Thoracic aorta (tissue), 2 donors: ENCODE measurements at regions not wholly inside any gene's neighbourhood (a gene's known extent, or its start where the extent isn't known, plus 50 kb on each side); places are given as distances from the start of the nearest gene placed in this dataset.

Experiments used
- ATAC-seq: fragments of 150-250 bp; one replicate; pipeline ENCODE4 v1.8.0; 2017; ENCODE audit warnings: low read depth; ENCODE audit not compliant: insufficient number of reproducible peaks, low FRiP score
- DNase-seq: peaks from one replicate; pipeline ENCODE4 v3.0.0-alpha.2; 2020; ENCODE audit warnings: low spot score
- H3K27ac ChIP-seq, 2 donors: fragments of 200-600 bp; sonication (generic); 1 replicate in 1 of 2; 2 replicates in 1 of 2; pipeline ENCODE4 v1.5.1; 2016; ENCODE audit warnings: mild to moderate bottlenecking in 2 of 2, moderate library complexity in 2 of 2
- H3K27me3 ChIP-seq: fragments of 200-600 bp; sonication (generic); replicated peaks from 2 replicates; pipeline ENCODE4 v1.6.0; 2016; ENCODE audit warnings: mild to moderate bottlenecking; ENCODE audit not compliant: insufficient read depth
- H3K36me3 ChIP-seq: fragments of 200-600 bp; sonication (generic); one replicate; pipeline ENCODE4 v1.5.1; 2016
- H3K4me1 ChIP-seq, 2 donors: fragments of 200-600 bp; sonication (generic); 1 replicate in 1 of 2; 2 replicates in 1 of 2; pipeline versions ENCODE4 v1.5.1 to v1.6.0; 2016; ENCODE audit warnings: low read depth in 2 of 2, mild to moderate bottlenecking in 1 of 2; ENCODE audit not compliant: control insufficient read depth in 1 of 2
- H3K4me3 ChIP-seq: fragments of 200-600 bp; sonication (generic); 2 replicates; pipeline ENCODE4 v1.5.1; 2016; ENCODE audit warnings: mild to moderate bottlenecking
- H3K9me3 ChIP-seq: fragments of 200-600 bp; sonication (generic); 2 replicates; pipeline ENCODE4 v1.5.1; 2016
- CTCF ChIP-seq: fragments of 200-600 bp; sonication (generic); IDR thresholded peaks from one replicate; pipeline ENCODE4 v1.5.1; 2019; ENCODE audit warnings: antibody characterized with exemption

DNA sequence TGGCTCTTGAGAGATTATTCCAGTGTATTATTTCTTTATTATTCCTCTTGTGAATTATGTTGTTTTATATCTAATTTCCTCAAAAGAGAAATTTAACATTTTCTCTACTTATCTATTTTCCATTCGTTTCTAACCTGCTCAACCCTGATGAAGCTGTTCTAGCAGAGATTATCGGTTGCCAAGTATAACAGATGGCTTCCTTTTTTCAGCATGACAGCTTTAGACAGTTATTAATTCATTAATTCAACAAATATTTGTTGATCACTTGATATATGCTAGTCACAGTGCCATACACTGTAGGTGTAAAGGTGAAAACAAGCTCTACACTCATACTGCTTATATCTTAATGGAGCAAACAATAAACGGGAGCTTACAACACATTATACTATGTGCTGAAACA is 137.9 kb upstream of the UBE2E3 start:
- DNase-seq, result no peak
- Histone ChIP-seq H3K36me3 (no peaks in the 10 kb centered on the region), H3K27me3 (no peaks in the 10 kb centered on the region), H3K4me1 (no peaks in the 10 kb centered on the region), H3K9me3 (no peaks in the 10 kb centered on the region), H3K27ac (no peak overlapping the region), H3K4me3 (no peak overlapping the region)
- TF ChIP-seq CTCF, result no peak
- no peak for ATAC-seq

DNA sequence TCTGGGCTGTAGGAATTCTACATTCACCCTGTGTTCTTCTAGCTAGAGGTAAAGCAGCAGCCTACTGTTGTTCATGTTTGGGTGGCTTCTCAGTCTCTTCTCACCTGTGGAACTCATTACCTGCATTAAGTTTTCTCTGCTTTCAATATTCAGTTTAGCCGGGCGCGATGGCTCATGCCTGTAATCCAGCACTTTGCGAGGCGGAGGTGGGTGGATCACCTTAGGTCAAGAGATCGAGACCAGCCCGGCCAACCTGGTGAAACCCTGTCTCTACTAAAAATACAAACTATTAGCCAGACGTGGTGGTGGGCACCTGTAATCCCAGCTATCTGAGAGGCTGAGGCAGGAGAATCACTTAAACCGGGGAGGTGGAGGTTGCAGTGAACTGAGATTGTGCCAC is 139.8 kb upstream of the UBE2E3 start:
- no peaks in the 10 kb centered on the region for H3K27me3 ChIP-seq
- H3K27ac ChIP-seq, result no peak overlapping the region
- no peak overlapping the region for H3K4me3 ChIP-seq
- ATAC-seq (no peak), DNase-seq (no peak)
- no peak for TF ChIP-seq CTCF
- H3K9me3 ChIP-seq, result no peaks in the 10 kb centered on the region
- no peaks in the 10 kb centered on the region for H3K36me3 ChIP-seq
- H3K4me1 ChIP-seq, result no peaks in the 10 kb centered on the region

- ATAC-seq, result no peak
- Histone ChIP-seq H3K36me3 (no peaks in the 10 kb centered on the region), H3K4me1 (no peaks in the 10 kb centered on the region), H3K9me3 (no peaks in the 10 kb centered on the region), H3K27me3 (no peaks in the 10 kb centered on the region), H3K27ac (no peak overlapping the region), H3K4me3 (no peak overlapping the region)
- no peak for TF ChIP-seq CTCF
- DNase-seq, result no peak
Observed at GRCh38 chr2:180829836-180830235, 150.6 kb upstream of the UBE2E3 start.

DNA sequence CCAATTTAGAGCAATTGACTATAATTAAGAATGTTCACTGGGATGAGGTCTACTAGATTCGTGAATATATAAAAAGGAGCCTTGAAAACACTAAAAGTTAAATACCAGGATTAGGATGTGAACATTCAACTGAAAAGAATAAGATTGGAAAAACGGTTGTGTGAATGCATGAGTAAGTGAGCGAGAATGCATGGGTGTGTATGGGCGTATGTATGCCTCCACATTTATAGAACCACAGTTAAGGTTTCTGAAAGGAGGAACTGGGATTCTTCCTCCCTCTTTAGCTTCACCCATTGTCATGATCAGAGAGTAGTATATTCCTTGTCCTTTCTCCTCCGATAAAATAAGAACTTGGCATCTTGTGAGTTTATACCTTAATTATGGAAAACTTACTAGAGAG is 151.1 kb upstream of the UBE2E3 start:
- H3K27ac ChIP-seq, result no peak overlapping the region
- ATAC-seq, result no peak

GRCh38 chr2:180828756-180829155 is 151.6 kb upstream of the UBE2E3 start:
- H3K4me1 ChIP-seq, result no peaks in the 10 kb centered on the region
- H3K27me3 ChIP-seq, result no peaks in the 10 kb centered on the region
- no peak overlapping the region for H3K27ac ChIP-seq
- DNase-seq, result no peak
- H3K9me3 ChIP-seq, result no peaks in the 10 kb centered on the region
- H3K4me3 ChIP-seq, result no peak overlapping the region
- TF ChIP-seq CTCF, result no peak
- no peaks in the 10 kb centered on the region for H3K36me3 ChIP-seq
- ATAC-seq, result no peak

More for the DNA sequence above, 151.1 kb upstream of the UBE2E3 start:
- Histone ChIP-seq H3K9me3 (no peaks in the 10 kb centered on the region), H3K4me1 (no peaks in the 10 kb centered on the region), H3K27me3 (no peaks in the 10 kb centered on the region), H3K4me3 (no peak overlapping the region), H3K36me3 (no peaks in the 10 kb centered on the region)
- no peak for DNase-seq
- no peak for TF ChIP-seq CTCF
